HG02981 (cell line): ENCODE measurements at regions not wholly inside any gene's neighbourhood (a gene's known extent, or its start where the extent isn't known, plus 50 kb on each side); places are given as distances from the start of the nearest gene placed in this dataset.

Experiments used
- ATAC-seq: cut with Tn5 transposase; IDR thresholded peaks from one replicate; pipeline ENCODE4 v1.9.1; 2021; ENCODE audit warnings: mild to moderate bottlenecking, moderate library complexity; ENCODE audit not compliant: unreplicated experiment

- no peak for ATAC-seq
These were observed 432.4 kb downstream of the RIT2 start for GRCh38 chr18:42683094-42683493.

GRCh38 chr18:42689310-42689709 is 426.2 kb downstream of the RIT2 start:
- ATAC-seq = no peak
